ENCODE measurements at regions not wholly inside any gene's neighbourhood (a gene's known extent, or its start where the extent isn't known, plus 50 kb on each side); places are given as distances from the start of the nearest gene placed in this dataset.

DNA sequence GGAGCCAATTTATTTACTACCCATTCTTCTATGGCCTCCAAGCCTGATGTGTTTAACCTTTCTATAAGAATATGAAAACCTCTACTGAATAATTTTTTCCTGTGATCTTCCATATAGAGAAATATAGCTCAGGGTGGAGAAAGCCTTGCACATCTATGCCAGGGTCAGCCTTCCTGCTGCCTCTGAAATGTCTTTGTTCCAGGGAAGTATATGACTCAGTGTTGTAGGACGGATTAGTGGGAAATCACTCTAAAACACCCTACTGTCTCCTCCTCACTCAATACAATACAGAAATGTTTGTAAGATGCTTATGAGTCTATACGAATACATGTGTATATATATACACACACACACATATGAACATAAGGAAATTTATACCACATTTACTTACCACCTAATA is 1044.9 kb downstream of the BRINP3 start:
- no peak for ATAC-seq
- TF ChIP-seq OSR1 (CRISPR knock-in tag; IDR thresholded peaks at IDR 0.05) (no peak), ZNF8 (CRISPR knock-in tag; IDR thresholded peaks at IDR 0.05) (no peak), ARNTL (CRISPR knock-in tag; IDR thresholded peaks at IDR 0.05; ENCODE audit: borderline replicate concordance, low read depth) (no peak), ISL1 (CRISPR knock-in tag; IDR thresholded peaks at IDR 0.05) (no peak), PPARA (CRISPR knock-in tag; IDR thresholded peaks at IDR 0.05; ENCODE audit: borderline replicate concordance) (no peak), ZNF70 (CRISPR knock-in tag; IDR thresholded peaks at IDR 0.05) (no peak), ZNF565 (CRISPR knock-in tag; conservative IDR thresholded peaks at IDR 0.05; ENCODE audit: low read depth) (no peak), BACH2 (CRISPR knock-in tag; IDR thresholded peaks at IDR 0.05; ENCODE audit: borderline replicate concordance) (no peak), TCF4 (CRISPR knock-in tag; IDR thresholded peaks at IDR 0.05; ENCODE audit: borderline replicate concordance) (no peak), ZFP3 (CRISPR knock-in tag; IDR thresholded peaks at IDR 0.05) (no peak), GLIS3 (CRISPR knock-in tag; IDR thresholded peaks at IDR 0.05) (no peak), SNAI2 (CRISPR knock-in tag; IDR thresholded peaks at IDR 0.05) (no peak)
- TF ChIP-seq, protein P1, sequence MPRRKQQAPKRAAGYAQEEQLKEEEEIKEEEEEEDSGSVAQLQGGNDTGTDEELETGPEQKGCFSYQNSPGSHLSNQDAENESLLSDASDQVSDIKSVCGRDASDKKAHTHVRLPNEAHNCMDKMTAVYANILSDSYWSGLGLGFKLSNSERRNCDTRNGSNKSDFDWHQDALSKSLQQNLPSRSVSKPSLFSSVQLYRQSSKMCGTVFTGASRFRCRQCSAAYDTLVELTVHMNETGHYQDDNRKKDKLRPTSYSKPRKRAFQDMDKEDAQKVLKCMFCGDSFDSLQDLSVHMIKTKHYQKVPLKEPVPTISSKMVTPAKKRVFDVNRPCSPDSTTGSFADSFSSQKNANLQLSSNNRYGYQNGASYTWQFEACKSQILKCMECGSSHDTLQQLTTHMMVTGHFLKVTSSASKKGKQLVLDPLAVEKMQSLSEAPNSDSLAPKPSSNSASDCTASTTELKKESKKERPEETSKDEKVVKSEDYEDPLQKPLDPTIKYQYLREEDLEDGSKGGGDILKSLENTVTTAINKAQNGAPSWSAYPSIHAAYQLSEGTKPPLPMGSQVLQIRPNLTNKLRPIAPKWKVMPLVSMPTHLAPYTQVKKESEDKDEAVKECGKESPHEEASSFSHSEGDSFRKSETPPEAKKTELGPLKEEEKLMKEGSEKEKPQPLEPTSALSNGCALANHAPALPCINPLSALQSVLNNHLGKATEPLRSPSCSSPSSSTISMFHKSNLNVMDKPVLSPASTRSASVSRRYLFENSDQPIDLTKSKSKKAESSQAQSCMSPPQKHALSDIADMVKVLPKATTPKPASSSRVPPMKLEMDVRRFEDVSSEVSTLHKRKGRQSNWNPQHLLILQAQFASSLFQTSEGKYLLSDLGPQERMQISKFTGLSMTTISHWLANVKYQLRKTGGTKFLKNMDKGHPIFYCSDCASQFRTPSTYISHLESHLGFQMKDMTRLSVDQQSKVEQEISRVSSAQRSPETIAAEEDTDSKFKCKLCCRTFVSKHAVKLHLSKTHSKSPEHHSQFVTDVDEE (CRISPR knock-in tag; IDR thresholded peaks at IDR 0.05) = no peak

DNA sequence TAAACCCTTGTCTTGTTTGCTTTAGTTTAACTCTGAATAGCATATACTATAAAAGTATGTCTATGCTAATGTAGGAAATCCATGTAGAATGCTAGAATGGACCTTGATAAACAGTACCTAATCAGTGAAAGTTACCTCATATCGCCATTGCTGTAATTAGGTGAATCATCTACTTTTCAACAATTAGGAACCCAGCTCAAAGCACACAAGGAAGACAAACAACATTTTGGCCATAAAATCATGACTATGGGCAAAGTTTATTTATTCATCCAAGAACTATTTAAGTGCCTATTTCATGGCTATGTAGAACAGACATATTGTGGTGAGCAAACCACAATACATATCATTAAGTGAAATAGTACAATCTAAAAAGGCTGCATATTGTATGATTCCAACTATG is 1043.2 kb downstream of the BRINP3 start:
- TF ChIP-seq CSDC2 (CRISPR knock-in tag; IDR thresholded peaks at IDR 0.05) (no peak), POU6F1 (CRISPR knock-in tag; IDR thresholded peaks at IDR 0.05; ENCODE audit: borderline replicate concordance, low read depth) (no peak), BACH2 (CRISPR knock-in tag; IDR thresholded peaks at IDR 0.05; ENCODE audit: borderline replicate concordance) (no peak), ESRRG (CRISPR knock-in tag; IDR thresholded peaks at IDR 0.05) (no peak), ZFP30 (CRISPR knock-in tag; IDR thresholded peaks at IDR 0.05) (no peak), PPARA (CRISPR knock-in tag; IDR thresholded peaks at IDR 0.05; ENCODE audit: borderline replicate concordance) (no peak), GLIS3 (CRISPR knock-in tag; IDR thresholded peaks at IDR 0.05) (no peak), PATZ1 (CRISPR knock-in tag; IDR thresholded peaks at IDR 0.05; ENCODE audit: borderline replicate concordance) (no peak), CSRNP3 (CRISPR knock-in tag; IDR thresholded peaks at IDR 0.05) (no peak), ZFP3 (CRISPR knock-in tag; IDR thresholded peaks at IDR 0.05) (no peak), RARB (CRISPR knock-in tag; IDR thresholded peaks at IDR 0.05) (no peak), ZNF8 (CRISPR knock-in tag; IDR thresholded peaks at IDR 0.05) (no peak)
- TF ChIP-seq, protein P1 (CRISPR knock-in tag; IDR thresholded peaks at IDR 0.05) = no peak

DNA sequence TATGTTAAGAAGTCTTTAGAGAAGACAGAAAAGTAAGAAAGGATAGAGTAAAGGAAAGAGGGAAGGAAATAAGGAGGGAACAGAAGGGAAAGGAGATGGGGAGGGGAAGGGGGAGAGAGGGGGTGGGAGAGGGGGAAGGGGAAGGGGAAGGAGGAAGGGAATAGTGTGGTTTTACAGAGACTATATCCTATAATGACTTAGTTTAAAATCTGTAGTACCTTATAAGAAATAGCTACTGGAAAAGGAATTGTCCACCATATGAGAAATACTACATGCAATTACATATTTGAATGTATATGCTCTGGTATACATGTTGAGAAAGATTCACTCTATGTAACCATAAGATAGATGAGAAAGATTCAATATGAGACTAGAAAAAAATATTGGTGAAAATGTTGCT is 1042.3 kb downstream of the BRINP3 start:
- TF ChIP-seq TOX (CRISPR knock-in tag; IDR thresholded peaks at IDR 0.05; ENCODE audit: borderline replicate concordance) (no peak), CSDC2 (CRISPR knock-in tag; IDR thresholded peaks at IDR 0.05) (no peak), GLIS3 (CRISPR knock-in tag; IDR thresholded peaks at IDR 0.05) (no peak), ZNF70 (CRISPR knock-in tag; IDR thresholded peaks at IDR 0.05) (no peak)

More for the DNA sequence above, 1043.2 kb downstream of the BRINP3 start:
- ATAC-seq = no peak

More for the DNA sequence above, 1042.3 kb downstream of the BRINP3 start:
- no peak for ATAC-seq

Data from SK-N-SH treated with all-trans-retinoic acid at 6 μM for 48 hours (cell line).